ENCODE measurements at regions not wholly inside any gene's neighbourhood (a gene's known extent, or its start where the extent isn't known, plus 50 kb on each side); places are given as distances from the start of the nearest gene placed in this dataset.

DNA sequence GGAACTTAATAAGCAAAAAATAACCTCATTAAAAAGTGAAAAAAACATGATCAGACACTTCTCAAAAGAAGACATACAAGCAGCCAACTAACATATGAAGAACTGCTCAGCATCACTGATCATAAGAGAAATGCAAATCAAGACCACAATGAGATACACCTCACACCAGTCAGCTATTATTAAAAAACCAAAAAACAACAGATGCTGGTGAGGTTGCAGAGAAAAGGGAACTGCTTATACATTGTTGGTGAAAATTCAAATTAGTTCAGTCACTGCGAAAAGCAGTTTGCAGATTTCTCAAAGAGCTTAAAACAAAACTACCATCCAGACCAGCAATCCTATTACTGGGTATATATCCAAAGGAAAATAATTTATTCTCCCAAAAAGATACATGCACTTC lies 513.3 kb downstream of the MDFIC start:
- Histone ChIP-seq H3K4me1 (no peaks in the 10 kb centered on the region), H3K9me3 (no peaks in the 10 kb centered on the region), H3K27ac (no peak overlapping the region), H3K27me3 (no peaks in the 10 kb centered on the region), H3K4me3 (no peak overlapping the region), H3K36me3 (no peaks in the 10 kb centered on the region)
- TF ChIP-seq POLR2A (IDR thresholded peaks at IDR 0.05) = no peak
- no peak for TF ChIP-seq POLR2AphosphoS5 (IDR thresholded peaks at IDR 0.05)
- no peak for TF ChIP-seq EP300 (IDR thresholded peaks at IDR 0.05)
- TF ChIP-seq CTCF (IDR thresholded peaks at IDR 0.05) = no peak
- WGBS = 95% methylated on average over 1 of the region's 1 CpG
- DNase-seq (ENCODE audit: low spot score in 2 of 2) = no peak

GRCh38 chr7:115429918-115430317 lies 508.0 kb downstream of the MDFIC start:
- no peaks in the 10 kb centered on the region for H3K4me1 ChIP-seq
- H3K27ac ChIP-seq = no peak overlapping the region
- no peak overlapping the region for H3K4me3 ChIP-seq
- no peaks in the 10 kb centered on the region for H3K27me3 ChIP-seq
- WGBS = 90% methylated on average over 3 of the region's 3 CpGs
- TF ChIP-seq POLR2AphosphoS5 (IDR thresholded peaks at IDR 0.05) (no peak), POLR2A (IDR thresholded peaks at IDR 0.05) (no peak), CTCF (IDR thresholded peaks at IDR 0.05) (no peak), EP300 (IDR thresholded peaks at IDR 0.05) (no peak)
- no peaks in the 10 kb centered on the region for H3K36me3 ChIP-seq
- DNase-seq (ENCODE audit: low spot score in 2 of 2) = no peak
- no peaks in the 10 kb centered on the region for H3K9me3 ChIP-seq

DNA sequence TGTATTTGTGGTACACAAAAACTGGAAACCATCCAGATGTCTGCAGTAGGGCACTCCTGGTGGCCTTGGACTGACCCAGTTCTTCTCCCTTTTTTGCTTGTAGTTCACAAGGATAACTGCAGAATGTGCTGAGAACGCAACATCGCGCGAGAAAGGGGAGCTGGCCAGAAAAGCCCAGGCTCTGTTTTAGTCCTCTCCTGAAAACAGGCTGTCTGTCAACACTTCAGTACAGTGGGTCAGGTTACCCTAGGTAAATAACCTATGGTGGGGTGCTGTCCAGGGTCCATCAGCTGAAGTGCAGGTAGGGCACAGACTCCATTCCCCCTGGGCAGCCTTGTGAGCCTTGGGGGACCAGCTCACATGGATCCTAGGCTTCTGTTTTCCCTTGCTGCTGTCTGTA lies 495.8 kb downstream of the MDFIC start:
- no peak for DNase-seq (ENCODE audit: low spot score in 2 of 2)
- H3K4me3 ChIP-seq = no peak overlapping the region
- H3K9me3 ChIP-seq = no peaks in the 10 kb centered on the region
- H3K36me3 ChIP-seq = no peaks in the 10 kb centered on the region
- 68% methylated on average over 4 of the region's 4 CpGs for WGBS
- TF ChIP-seq POLR2A (IDR thresholded peaks at IDR 0.05) = no peak
- TF ChIP-seq CTCF (IDR thresholded peaks at IDR 0.05) = no peak
- no peak for TF ChIP-seq EP300 (IDR thresholded peaks at IDR 0.05)
- TF ChIP-seq POLR2AphosphoS5 (IDR thresholded peaks at IDR 0.05) = no peak
- no peak overlapping the region for H3K27ac ChIP-seq
- no peaks in the 10 kb centered on the region for H3K27me3 ChIP-seq
- no peaks in the 10 kb centered on the region for H3K4me1 ChIP-seq

DNA sequence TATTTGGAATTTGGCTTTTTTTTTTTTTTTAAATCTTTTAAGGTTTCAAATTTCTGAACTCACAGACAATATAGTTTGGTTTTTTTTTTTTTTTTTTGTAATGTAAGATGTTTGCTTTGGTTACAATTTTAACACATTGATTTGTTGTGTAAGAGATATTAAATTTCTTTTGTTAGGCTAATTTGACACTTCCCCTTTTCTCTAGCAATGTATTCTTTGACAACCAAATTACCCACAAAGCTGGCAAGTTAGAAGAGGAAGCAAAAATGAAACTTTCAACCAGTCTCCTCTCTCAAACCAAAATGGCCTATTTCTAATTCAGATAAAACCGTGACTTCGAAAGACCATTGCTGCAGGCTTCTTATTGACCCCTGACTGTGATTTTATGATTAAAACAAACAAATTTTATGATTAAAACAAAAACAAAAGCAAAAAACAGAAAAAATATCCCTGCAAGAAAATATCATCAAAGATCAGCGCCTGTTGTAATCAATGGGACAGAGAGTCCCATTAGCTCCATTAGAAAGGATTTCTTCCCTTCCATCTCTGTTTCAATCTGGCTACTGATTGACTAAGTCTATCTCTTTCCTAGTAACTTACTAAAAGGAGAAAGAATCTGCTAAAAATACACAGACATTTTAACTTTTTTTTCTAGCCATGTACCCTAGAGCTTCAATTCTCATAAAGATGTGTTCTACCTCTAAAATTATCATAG lies 489.2 kb downstream of the MDFIC start:
- no peaks in the 10 kb centered on the region for H3K9me3 ChIP-seq
- no peaks in the 10 kb centered on the region for H3K27me3 ChIP-seq
- no peak for DNase-seq (ENCODE audit: low spot score in 2 of 2)
- H3K36me3 ChIP-seq = no peaks in the 10 kb centered on the region
- no peak overlapping the region for H3K27ac ChIP-seq
- H3K4me3 ChIP-seq = no peak overlapping the region
- TF ChIP-seq CTCF (IDR thresholded peaks at IDR 0.05) (no peak), EP300 (IDR thresholded peaks at IDR 0.05) (no peak), POLR2A (IDR thresholded peaks at IDR 0.05) (no peak), POLR2AphosphoS5 (IDR thresholded peaks at IDR 0.05) (no peak)
- WGBS = 86% methylated on average over 3 of the region's 3 CpGs
- H3K4me1 ChIP-seq = no peaks in the 10 kb centered on the region

DNA sequence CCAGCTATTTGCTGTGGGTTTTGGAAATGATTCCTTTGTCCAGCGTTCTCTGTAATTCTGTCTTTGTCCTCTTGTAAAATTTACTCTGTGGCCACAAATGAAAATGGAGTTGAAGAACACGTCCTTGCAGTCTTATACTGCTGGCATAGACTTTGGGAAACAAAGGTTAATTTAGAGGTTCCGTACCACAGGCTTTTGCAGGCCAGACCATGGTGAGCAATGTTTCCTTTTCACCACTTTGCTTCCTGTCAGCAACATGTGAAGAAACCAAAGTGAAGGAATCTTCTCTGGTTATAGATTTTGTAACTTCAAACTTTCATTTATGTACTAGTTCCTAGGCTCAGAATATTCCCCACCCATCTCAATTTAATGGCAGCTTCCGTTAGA lies 488.5 kb downstream of the MDFIC start:
- Histone ChIP-seq H3K27ac (no peak overlapping the region), H3K4me1 (no peaks in the 10 kb centered on the region)
- WGBS = 77% methylated on average over 4 of the region's 4 CpGs

More for the DNA sequence above, 488.5 kb downstream of the MDFIC start:
- Histone ChIP-seq H3K9me3 (no peaks in the 10 kb centered on the region), H3K36me3 (no peaks in the 10 kb centered on the region), H3K27me3 (no peaks in the 10 kb centered on the region), H3K4me3 (no peak overlapping the region)
- DNase-seq (ENCODE audit: low spot score in 2 of 2) = no peak
- no peak for TF ChIP-seq POLR2AphosphoS5 (IDR thresholded peaks at IDR 0.05)
- no peak for TF ChIP-seq POLR2A (IDR thresholded peaks at IDR 0.05)
- TF ChIP-seq EP300 (IDR thresholded peaks at IDR 0.05) = no peak
- no peak for TF ChIP-seq CTCF (IDR thresholded peaks at IDR 0.05)

All from suprapubic skin (tissue), 4 donors.